H1 (cell line): ENCODE measurements at regions not wholly inside any gene's neighbourhood (a gene's known extent, or its start where the extent isn't known, plus 50 kb on each side); places are given as distances from the start of the nearest gene placed in this dataset.

Experiments used
- BRCA1 ChIP-seq: IDR thresholded peaks from 2 replicates; pipeline ENCODE4 v1.6.1; 2012; ENCODE audit warnings: low read depth, low read length, improper control_type of control experiment
- CHD1 ChIP-seq: IDR thresholded peaks from 2 replicates; pipeline ENCODE4 v1.6.1; 2012; ENCODE audit warnings: low read depth, low read length, improper control_type of control experiment
- CHD7 ChIP-seq: fragments of 300-600 bp; sonication (generic); IDR thresholded peaks from 2 replicates; pipeline ENCODE4 v1.7.1; 2012; ENCODE audit warnings: low read length, moderate library complexity, mild to moderate bottlenecking, inconsistent platforms; ENCODE audit not compliant: insufficient replicate concordance
- CREB1 ChIP-seq: IDR thresholded peaks from 2 replicates; pipeline ENCODE4 v1.6.1; 2012; ENCODE audit warnings: inconsistent platforms
- JUN ChIP-seq: IDR thresholded peaks from 2 replicates; pipeline ENCODE4 v1.6.1; 2011; ENCODE audit warnings: low read depth, mild to moderate bottlenecking, improper control_type of control experiment, low read length
- JUND ChIP-seq: IDR thresholded peaks from 2 replicates; pipeline ENCODE4 v1.6.1; 2011; ENCODE audit warnings: mild to moderate bottlenecking, improper control_type of control experiment, low read length
- MAX ChIP-seq: IDR thresholded peaks from 2 replicates; pipeline ENCODE4 v1.6.1; 2012; ENCODE audit warnings: inconsistent platforms
- NRF1 ChIP-seq: IDR thresholded peaks from 2 replicates; pipeline ENCODE4 v1.6.1; 2011; ENCODE audit warnings: mild to moderate bottlenecking, low read depth, low read length, improper control_type of control experiment
- POLR2A ChIP-seq, 2 experiments: IDR thresholded peaks; 1 replicate in 1 of 2; 2 replicates in 1 of 2; pipeline ENCODE4 v1.6.1; 2011; ENCODE audit warnings: low read depth in 2 of 2, low read length in 2 of 2, mild to moderate bottlenecking in 2 of 2; ENCODE audit errors: control extremely low read depth in 1 of 2
- RBBP5 ChIP-seq: IDR thresholded peaks from 2 replicates; pipeline ENCODE4 v1.7.1; 2012; ENCODE audit warnings: low read depth, mild to moderate bottlenecking, inconsistent platforms, low read length, moderate library complexity, borderline replicate concordance
- RFX5 ChIP-seq: IDR thresholded peaks from 2 replicates; pipeline ENCODE4 v1.6.1; 2011; ENCODE audit warnings: low read depth, low read length, improper control_type of control experiment, borderline replicate concordance
- SAP30 ChIP-seq: fragments of 300-600 bp; sonication (generic); IDR thresholded peaks from 2 replicates; pipeline ENCODE4 v1.7.1; 2012; ENCODE audit warnings: low read length, moderate library complexity, mild to moderate bottlenecking, inconsistent platforms; ENCODE audit not compliant: insufficient read depth, insufficient replicate concordance
- TBP ChIP-seq: IDR thresholded peaks from 2 replicates; pipeline ENCODE4 v1.6.1; 2011; ENCODE audit warnings: low read depth, low read length, improper control_type of control experiment
- TEAD4 ChIP-seq: IDR thresholded peaks from 2 replicates; pipeline ENCODE4 v1.6.1; 2012; ENCODE audit warnings: low read depth, low read length, inconsistent platforms, mixed read lengths

GRCh38 chr6:54786154-54786553 is 60.4 kb upstream of the FAM83B start (continued):
- no peak for TF ChIP-seq CHD7
- no peak for TF ChIP-seq CREB1
- TF ChIP-seq MAX, result no peak
- no peak for TF ChIP-seq TBP
- no peak for TF ChIP-seq TEAD4
- no peak for TF ChIP-seq JUND
- no peak for TF ChIP-seq CHD1
- TF ChIP-seq RBBP5, result no peak
- TF ChIP-seq BRCA1, result no peak
- TF ChIP-seq JUN, result no peak
- TF ChIP-seq RFX5, result no peak
- no peak for TF ChIP-seq POLR2A (IDR thresholded peaks at IDR 0.05; ENCODE audit: control extremely low read depth in 1 of 2, low read depth in 2 of 2, low read length in 2 of 2)
- TF ChIP-seq SAP30, result no peak
- no peak for TF ChIP-seq NRF1
